Pons (tissue), 1 donor: ENCODE measurements at regions not wholly inside any gene's neighbourhood (a gene's known extent, or its start where the extent isn't known, plus 50 kb on each side); places are given as distances from the start of the nearest gene placed in this dataset.
"Not testable (repeated sequence)": the region's sequence is repeated elsewhere in the genome, so short reads cannot be mapped to it uniquely, and the experiment has no call there.

Source experiments
- DNase-seq: peaks from one replicate; pipeline ENCODE4 v3.0.0-alpha.2; 2016; ENCODE audit warnings: low spot score

GRCh38 chr11:134498326-134499139 is 86.5 kb upstream of the B3GAT1 start:
- DNase-seq: peak; percentile 55

GRCh38 chr11:134497586-134497985 is 85.5 kb upstream of the B3GAT1 start:
- DNase-seq: no peak

DNA sequence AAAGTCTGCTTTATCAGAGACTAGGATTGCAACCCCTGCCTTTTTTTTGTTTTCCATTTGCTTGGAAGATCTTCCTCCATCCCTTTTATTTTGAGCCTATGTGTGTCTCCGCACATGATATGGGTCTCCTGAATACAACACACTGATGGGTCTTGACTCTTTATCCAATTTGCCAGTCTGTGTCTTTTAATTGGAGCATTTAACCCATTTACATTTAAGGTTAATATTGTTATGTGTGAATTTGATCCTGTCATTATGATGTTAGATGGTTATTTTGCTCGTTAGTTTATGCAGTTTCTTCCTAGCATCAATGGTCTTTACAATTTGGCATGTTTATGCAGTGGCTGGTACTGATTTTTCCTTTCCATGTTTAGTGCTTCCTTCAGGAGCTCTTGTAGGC is 84.0 kb upstream of the B3GAT1 start:
- DNase-seq: not testable (repeated sequence)

- not testable (repeated sequence) for DNase-seq
These were observed 82.4 kb upstream of the B3GAT1 start for GRCh38 chr11:134494395-134494794.

DNA sequence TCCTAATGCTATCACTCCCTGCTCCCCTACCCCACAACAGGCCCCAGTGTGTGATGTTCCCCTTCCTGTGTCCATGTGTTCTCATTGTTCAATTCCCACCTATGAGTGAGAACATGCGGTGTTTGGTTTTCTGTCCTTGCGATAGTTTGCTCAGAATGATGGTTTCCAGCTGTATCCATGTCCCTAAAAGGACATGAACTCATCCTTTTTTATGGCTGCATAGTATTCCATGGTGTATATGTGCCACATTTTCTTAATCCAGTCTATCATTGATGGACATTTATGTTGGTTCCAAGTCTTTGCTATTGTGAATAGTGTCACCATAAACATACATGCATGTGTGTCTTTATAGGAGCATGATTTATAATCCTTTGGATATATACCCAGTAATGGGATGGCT is 80.4 kb upstream of the B3GAT1 start:
- DNase-seq: not testable (repeated sequence)

DNA sequence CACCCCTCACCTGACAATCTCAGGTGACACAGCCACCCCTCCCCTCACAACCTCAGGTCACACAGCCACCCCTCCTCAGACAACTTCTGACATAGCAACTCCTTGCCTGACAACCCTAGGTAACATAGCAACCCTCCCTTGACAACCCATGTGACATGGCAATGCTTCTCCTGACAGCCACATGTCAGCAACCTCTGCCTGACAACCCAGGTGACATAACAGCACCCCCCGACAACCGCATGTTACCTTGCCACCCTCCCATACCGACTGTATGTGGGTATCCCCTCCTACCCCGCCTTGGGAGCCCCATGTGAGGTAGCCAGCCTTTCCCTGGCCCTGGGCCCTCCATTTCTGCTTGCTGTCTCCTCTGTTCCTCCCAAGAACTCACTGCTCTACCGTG is 77.7 kb upstream of the B3GAT1 start:
- no peak for DNase-seq

DNA sequence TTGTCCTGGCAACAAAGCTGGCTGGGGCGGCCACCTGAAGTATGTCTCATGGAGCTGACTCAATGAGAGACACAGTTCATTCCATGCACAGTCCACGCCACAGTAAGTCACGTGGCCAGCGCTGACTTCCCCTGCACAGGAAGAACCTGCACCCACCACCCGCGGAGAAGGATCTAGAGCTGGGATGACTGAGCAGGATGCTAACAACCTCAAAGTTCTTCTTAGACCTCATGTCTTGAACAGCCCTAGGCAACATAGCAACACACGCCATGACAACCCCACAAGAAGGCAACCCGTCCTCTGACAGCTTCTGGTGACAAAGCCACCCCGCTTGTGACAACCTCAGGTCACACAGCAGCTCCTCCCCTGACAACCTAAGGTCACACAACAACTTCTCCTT is 76.9 kb upstream of the B3GAT1 start:
- no peak for DNase-seq

DNA sequence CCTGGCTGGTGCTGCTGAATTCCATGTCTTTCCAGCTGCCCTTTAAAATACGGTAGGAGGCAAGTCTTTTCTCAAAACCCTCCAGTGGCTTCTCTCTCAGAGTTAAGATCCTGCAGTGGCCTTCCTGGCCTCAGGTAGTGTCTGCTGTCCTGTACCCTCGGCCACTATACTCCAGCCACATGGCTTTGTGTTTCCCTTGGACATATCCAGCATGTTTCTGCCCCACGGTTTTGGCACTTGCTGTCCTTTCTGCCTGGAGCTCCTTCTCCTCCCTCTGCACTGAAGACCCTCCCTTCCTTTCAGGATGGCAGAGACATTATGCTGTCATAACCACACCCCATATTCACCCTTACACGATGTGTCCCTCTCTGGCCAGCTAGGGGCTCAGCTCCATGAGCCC is 76.5 kb upstream of the B3GAT1 start:
- no peak for DNase-seq

GRCh38 chr11:134487696-134488095 is 75.7 kb upstream of the B3GAT1 start:
- DNase-seq: no peak

DNA sequence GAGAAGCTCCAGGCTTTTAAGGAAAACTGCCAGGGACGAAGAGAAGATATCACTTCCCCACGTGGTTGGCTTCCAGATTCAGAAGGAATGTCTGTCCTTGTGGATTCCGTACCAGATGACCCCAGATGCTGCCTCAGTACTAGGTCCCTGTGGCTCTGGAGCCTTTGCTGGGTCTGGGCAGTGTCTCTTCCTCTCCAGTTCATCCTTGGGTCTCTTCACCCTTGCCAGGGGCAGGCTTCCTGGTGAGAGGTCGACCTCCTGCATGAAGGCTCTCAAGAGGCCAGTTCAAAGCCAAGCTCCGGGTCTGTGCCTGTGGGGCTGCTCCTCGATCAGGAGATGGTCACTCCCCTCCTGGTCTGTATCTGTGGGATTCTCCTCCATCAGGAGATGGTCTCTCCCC is 74.7 kb upstream of the B3GAT1 start:
- DNase-seq: no peak

GRCh38 chr11:134486106-134486505 is 74.1 kb upstream of the B3GAT1 start:
- no peak for DNase-seq

- no peak for DNase-seq
These were observed 73.3 kb upstream of the B3GAT1 start for GRCh38 chr11:134485316-134485715.

DNA sequence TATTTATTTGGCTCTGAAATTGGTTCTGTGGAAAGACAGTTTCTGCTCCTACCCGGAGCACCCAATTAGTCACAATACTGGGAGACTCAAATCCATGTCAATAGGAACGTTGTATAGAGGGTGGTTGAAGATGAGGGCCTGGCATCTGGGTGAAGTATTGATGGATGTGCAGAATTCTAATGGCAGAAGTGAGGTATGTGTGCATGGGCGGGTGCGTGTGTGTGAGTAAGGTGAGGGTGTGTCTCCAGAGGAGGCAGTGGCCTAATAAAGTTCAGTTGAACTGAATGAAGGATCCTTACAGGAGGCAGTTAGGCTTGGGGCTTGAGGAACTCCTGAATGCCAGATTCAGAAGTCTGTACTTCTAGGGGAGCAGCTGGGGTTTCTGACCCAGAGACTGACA is 71.8 kb upstream of the B3GAT1 start:
- DNase-seq: no peak

- DNase-seq: no peak
These were observed 71.2 kb upstream of the B3GAT1 start for GRCh38 chr11:134483291-134483690.

DNA sequence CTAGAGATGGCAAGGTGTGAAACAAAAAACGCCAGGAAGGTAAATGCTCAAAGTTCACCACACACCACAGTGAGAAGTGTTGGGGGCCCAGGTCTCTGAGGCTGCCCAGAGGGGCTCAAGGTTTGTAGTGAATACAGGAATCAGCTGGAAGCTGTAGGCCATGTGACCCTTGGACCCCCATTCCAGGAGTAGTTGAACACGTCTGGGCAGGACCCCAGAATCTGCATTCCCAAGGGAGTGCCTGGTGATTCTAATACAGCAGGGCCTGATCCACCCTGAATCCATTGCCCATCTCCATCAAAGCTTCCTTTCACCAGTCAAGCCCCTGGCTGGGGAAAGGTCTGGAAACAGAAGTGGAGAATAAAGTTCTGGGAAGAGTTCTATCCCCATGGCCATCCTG is 70.8 kb upstream of the B3GAT1 start:
- DNase-seq: no peak

DNA sequence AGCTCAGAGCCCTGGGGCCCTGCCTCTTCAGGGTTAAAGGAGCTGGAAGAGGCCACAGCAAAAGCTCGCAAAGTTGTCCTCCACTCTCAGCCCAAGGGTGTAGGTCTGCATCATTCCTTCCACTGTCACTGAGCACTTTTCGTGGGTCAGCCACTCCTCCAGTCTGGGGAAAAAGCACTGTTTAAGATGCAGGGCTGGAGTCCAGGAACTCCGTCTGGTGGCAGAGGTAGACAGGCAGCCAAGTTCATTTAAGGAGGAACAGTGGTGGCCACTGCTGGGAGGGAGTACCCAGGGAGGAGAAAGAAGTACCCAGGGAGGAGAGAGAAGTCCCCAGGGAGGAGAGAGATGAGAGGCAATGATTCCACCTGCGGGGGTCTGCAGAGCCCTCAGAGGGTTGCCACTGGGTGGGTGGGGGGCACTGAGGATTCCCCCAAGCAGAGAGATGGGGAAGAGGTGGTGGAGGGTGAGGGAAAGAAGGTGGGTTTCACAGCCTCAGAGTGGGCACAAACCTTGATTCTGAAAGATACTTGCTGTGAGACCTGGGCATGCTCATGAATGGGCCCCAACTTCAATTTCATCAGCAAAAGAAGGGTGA is 70.0 kb upstream of the B3GAT1 start:
- DNase-seq: no peak

GRCh38 chr11:134481135-134481534 is 69.1 kb upstream of the B3GAT1 start:
- DNase-seq: no peak

DNA sequence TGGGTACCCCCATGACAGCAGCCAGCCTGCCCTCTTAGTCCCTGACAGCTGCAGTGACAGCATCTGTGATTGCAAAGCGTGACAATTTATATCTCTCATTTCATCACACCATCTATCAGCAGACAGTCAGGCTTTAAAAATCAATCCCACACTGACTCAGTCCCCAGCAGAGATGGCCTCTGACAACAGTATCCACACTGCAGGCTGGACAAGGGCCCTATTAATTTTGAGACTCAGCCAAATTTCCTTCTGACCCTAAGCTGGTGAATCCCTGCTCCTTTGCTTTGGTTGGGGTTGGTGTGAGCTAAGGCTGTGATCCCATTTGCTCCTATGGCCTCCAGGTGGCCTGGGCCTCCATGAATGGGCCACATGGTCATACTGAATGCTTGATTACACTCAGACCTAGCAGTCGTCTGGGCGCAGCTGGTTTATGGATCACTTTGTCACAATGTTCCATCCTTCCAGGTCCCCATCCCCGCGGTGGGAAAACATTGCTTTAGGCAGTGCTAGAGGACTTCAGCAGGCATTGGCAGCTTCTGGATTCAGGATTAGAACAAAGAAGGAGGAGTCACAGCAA is 68.2 kb upstream of the B3GAT1 start:
- DNase-seq: no peak

- DNase-seq: no peak
These were observed 67.4 kb upstream of the B3GAT1 start for GRCh38 chr11:134479206-134480135.

- DNase-seq: no peak
These were observed 66.6 kb upstream of the B3GAT1 start for GRCh38 chr11:134478611-134479010.

- no peak for DNase-seq
These were observed 66.1 kb upstream of the B3GAT1 start for GRCh38 chr11:134478176-134478575.

DNA sequence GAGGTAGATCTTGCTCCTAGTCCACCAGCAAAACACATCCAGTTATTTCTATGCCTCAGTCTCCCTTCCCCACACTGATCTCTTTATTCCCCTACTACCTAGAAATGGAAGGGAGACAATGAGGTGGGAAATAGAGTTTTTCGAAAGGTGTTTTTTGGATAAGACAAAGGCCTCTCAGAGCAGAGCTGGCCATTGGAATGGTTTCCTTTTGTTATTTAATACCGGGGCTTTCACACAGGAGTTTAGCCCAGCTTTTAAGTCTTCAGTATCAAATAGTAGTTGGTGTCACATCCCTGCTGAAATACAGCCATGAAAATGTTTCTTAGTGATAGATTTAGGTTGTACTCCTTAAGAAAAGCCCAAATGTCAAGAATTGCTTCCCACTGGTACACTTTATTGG is 65.4 kb upstream of the B3GAT1 start:
- DNase-seq: no peak
